Upper lobe of left lung (tissue), 4 donors: ENCODE measurements at regions not wholly inside any gene's neighbourhood (a gene's known extent, or its start where the extent isn't known, plus 50 kb on each side); places are given as distances from the start of the nearest gene placed in this dataset.

ENCODE experiments used
- CTCF ChIP-seq, 6 experiments: fragments of 450-650 bp in 4 of 6; fragments of 200-600 bp in 2 of 6; sonication (generic) in 2 of 6; IDR thresholded peaks; one replicate each; pipeline ENCODE4 v1.5.1; 2016 to 2019; ENCODE audit warnings: antibody characterized with exemption in 6 of 6
- EP300 ChIP-seq, 4 donors: sonication (generic); formaldehyde crosslinking; IDR thresholded peaks; one replicate each; pipeline ENCODE4 v1.5.1; 2017; ENCODE audit warnings: antibody characterized with exemption in 4 of 4, control low read depth in 2 of 4
- POLR2A ChIP-seq, 4 donors: fragments of 450-650 bp; IDR thresholded peaks; one replicate each; pipeline ENCODE4 v1.5.1; 2016 to 2017; ENCODE audit warnings: antibody characterized with exemption in 4 of 4, mild to moderate bottlenecking in 2 of 4
- POLR2AphosphoS5 ChIP-seq, 2 donors: sonication (generic); formaldehyde crosslinking; IDR thresholded peaks; one replicate each; pipeline ENCODE4 v1.5.1; 2017; ENCODE audit warnings: antibody characterized with exemption in 2 of 2

DNA sequence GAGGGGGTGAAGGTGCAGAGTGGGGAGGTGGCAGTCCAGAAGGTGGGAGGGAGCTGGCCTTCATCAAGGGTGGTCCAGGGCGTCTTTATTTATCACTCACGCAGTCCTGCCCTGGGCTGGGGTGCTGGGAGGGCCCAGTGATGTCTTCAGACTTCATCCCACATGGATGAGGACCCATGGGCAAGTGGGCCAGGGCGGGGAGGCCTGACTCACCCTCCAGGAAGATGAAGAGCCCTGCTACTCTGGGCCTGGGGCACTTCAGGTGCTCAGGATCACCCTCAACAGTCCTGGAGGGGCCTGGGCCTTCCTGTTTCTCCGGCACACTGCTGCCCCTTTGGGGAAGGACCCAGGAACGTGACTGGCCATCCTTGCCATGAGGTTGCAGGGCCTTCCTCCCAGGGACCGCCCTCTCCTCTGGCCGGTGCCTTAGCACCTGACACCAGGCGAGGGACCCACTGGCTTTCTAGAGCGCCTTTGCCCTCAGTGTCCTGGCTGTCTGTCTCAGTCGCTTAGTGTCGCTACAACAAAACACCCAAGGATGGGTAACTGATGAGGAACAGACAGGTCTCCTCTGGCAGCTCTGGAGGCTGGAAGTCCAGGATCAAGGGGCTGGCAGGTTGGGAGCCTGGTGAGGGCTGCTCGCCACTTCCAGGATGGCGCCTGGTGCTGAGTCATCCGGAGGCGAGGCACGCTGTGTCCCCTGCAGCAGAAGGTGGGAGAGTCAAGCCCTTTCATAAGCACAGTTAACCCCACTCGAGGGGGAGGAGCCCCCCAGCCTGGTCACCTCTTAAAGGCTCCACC lies 57.8 kb upstream of the HS6ST1 start:
- TF ChIP-seq CTCF (IDR thresholded peaks at IDR 0.05) (no peak), POLR2A (IDR thresholded peaks at IDR 0.05) (no peak), EP300 (IDR thresholded peaks at IDR 0.05) (no peak), POLR2AphosphoS5 (IDR thresholded peaks at IDR 0.05) (no peak)
